GM23338 (cell line): ENCODE measurements at regions not wholly inside any gene's neighbourhood (a gene's known extent, or its start where the extent isn't known, plus 50 kb on each side); places are given as distances from the start of the nearest gene placed in this dataset.

Source experiments
- ATAC-seq: fragments of 200-7000 bp; cut with Tn5 transposase; 3 replicates; pipeline ENCODE4 v1.9.1; 2020
- DNase-seq: peaks from one replicate; pipeline ENCODE4 v3.0.0-alpha.2; 2015; ENCODE audit warnings: low spot score
- H2AFZ ChIP-seq: fragments of 200-600 bp; sonication (generic); 2 replicates; pipeline ENCODE4 v1.8.0; 2016; ENCODE audit warnings: antibody characterized with exemption, mild to moderate bottlenecking, moderate library complexity
- H3F3A ChIP-seq: fragments of 200-600 bp; sonication (generic); replicated peaks from 2 replicates; pipeline ENCODE4 v1.8.0; 2017; ENCODE audit warnings: antibody characterized with exemption, mixed run types, low read depth
- H3K27ac ChIP-seq: fragments of 200-600 bp; sonication (generic); 2 replicates; pipeline ENCODE4 v1.6.1; 2016; ENCODE audit warnings: low read depth
- H3K27me3 ChIP-seq: fragments of 200-600 bp; sonication (generic); 2 replicates; pipeline ENCODE4 v1.8.0; 2016; ENCODE audit warnings: mild to moderate bottlenecking, mixed run types, moderate library complexity; ENCODE audit not compliant: insufficient read depth
- H3K36me3 ChIP-seq: fragments of 200-600 bp; sonication (generic); 2 replicates; pipeline ENCODE4 v1.8.0; 2016; ENCODE audit warnings: mild to moderate bottlenecking; ENCODE audit not compliant: insufficient read depth
- H3K4me1 ChIP-seq: fragments of 200-600 bp; sonication (generic); 2 replicates; pipeline ENCODE4 v1.8.0; 2016; ENCODE audit warnings: mild to moderate bottlenecking, moderate library complexity; ENCODE audit not compliant: insufficient read depth
- H3K4me2 ChIP-seq: fragments of 200-600 bp; sonication (generic); 2 replicates; pipeline ENCODE4 v1.7.1; 2017; ENCODE audit warnings: mixed run types
- H3K4me3 ChIP-seq: fragments of 200-600 bp; sonication (generic); 2 replicates; pipeline ENCODE4 v1.6.1; 2016; ENCODE audit warnings: mixed run types
- H3K79me2 ChIP-seq: fragments of 200-600 bp; sonication (generic); replicated peaks from 2 replicates; pipeline ENCODE4 v1.8.0; 2017; ENCODE audit warnings: mild to moderate bottlenecking; ENCODE audit not compliant: insufficient read depth
- H3K9me2 ChIP-seq: fragments of 200-600 bp; sonication (generic); 2 replicates; pipeline ENCODE4 v1.8.0; 2017; ENCODE audit not compliant: insufficient read depth
- H4K20me1 ChIP-seq: fragments of 200-600 bp; sonication (generic); replicated peaks from 2 replicates; pipeline ENCODE4 v1.8.0; 2017; ENCODE audit warnings: mild to moderate bottlenecking; ENCODE audit not compliant: insufficient read depth
- H3K27ac Mint-ChIP-seq: 2 replicates; pipeline ENCODE4 v1.8.0; 2020; ENCODE audit warnings: inconsistent platforms, mild to moderate bottlenecking, moderate library complexity, mixed read lengths
- H3K27me3 Mint-ChIP-seq: 3 replicates; pipeline ENCODE4 v1.8.0; 2022; ENCODE audit warnings: low read depth, mild to moderate bottlenecking, moderate library complexity, mixed read lengths, inconsistent platforms; ENCODE audit not compliant: insufficient read depth, poor library complexity
- H3K36me3 Mint-ChIP-seq: 3 replicates; pipeline ENCODE4 v1.8.0; 2021; ENCODE audit warnings: low read depth, mild to moderate bottlenecking, inconsistent platforms, moderate library complexity, mixed read lengths
- H3K4me1 Mint-ChIP-seq: 3 replicates; pipeline ENCODE4 v1.8.0; 2020; ENCODE audit warnings: mild to moderate bottlenecking, inconsistent platforms, mixed read lengths
- H3K4me3 Mint-ChIP-seq: 3 replicates; pipeline ENCODE4 v1.8.0; 2021; ENCODE audit warnings: moderate library complexity, mild to moderate bottlenecking, inconsistent platforms, mixed read lengths
- H3K9me3 Mint-ChIP-seq: 3 replicates; pipeline ENCODE4 v1.8.0; 2020; ENCODE audit warnings: moderate library complexity, mild to moderate bottlenecking, inconsistent platforms, mixed read lengths
- CREB1 ChIP-seq: fragments of 250-450 bp; sonication (Bioruptor Pico); IDR thresholded peaks from 2 replicates; pipeline ENCODE4 v1.5.0; 2020; ENCODE audit warnings: low read depth, mild to moderate bottlenecking, moderate library complexity
- EZH2 ChIP-seq: fragments of 200-600 bp; sonication (generic); IDR thresholded peaks from one replicate; pipeline ENCODE4 v1.8.0; 2017; ENCODE audit warnings: antibody characterized with exemption, mild to moderate bottlenecking, low read depth; ENCODE audit not compliant: unreplicated experiment
- EZH2phosphoT487 ChIP-seq: fragments of 200-600 bp; sonication (generic); IDR thresholded peaks from one replicate; pipeline ENCODE4 v1.8.1; 2018; ENCODE audit warnings: antibody characterized with exemption; ENCODE audit not compliant: unreplicated experiment
- JUNB ChIP-seq: IDR thresholded peaks from one replicate; pipeline ENCODE4 v1.6.1; 2016; ENCODE audit warnings: antibody characterized with exemption; ENCODE audit not compliant: unreplicated experiment
- NANOG ChIP-seq: IDR thresholded peaks from 2 replicates; pipeline ENCODE4 v1.6.1; 2016; ENCODE audit warnings: antibody characterized with exemption, borderline replicate concordance
- POLR2AphosphoS5 ChIP-seq: IDR thresholded peaks from 2 replicates; pipeline ENCODE4 v1.6.1; 2016; ENCODE audit warnings: antibody characterized with exemption, low read depth
- STAT1 ChIP-seq: IDR thresholded peaks from one replicate; pipeline ENCODE4 v1.6.1; 2016; ENCODE audit warnings: antibody characterized with exemption; ENCODE audit not compliant: unreplicated experiment
- ZNF114 ChIP-seq: fragments of 250-450 bp; sonication (Bioruptor Pico); IDR thresholded peaks from 2 replicates; pipeline ENCODE4 v1.5.0; 2020; ENCODE audit warnings: mild to moderate bottlenecking, moderate library complexity
- ZNF331 ChIP-seq: fragments of 250-450 bp; sonication (Bioruptor Pico); IDR thresholded peaks from 2 replicates; pipeline ENCODE4 v1.5.0; 2020; ENCODE audit warnings: low read depth, mild to moderate bottlenecking, moderate library complexity
- TF ChIP-seq, protein P1 (sequence below): fragments of 250-450 bp; sonication (Bioruptor Pico); IDR thresholded peaks from 2 replicates; pipeline ENCODE4 v1.5.0; 2020; ENCODE audit warnings: mild to moderate bottlenecking, moderate library complexity
- TF ChIP-seq, protein P2 (sequence below): IDR thresholded peaks from 2 replicates; pipeline ENCODE4 v1.6.1; 2016; ENCODE audit warnings: antibody characterized with exemption
- TF ChIP-seq, protein P3 (sequence below): IDR thresholded peaks from one replicate; pipeline ENCODE4 v1.6.1; 2018; ENCODE audit warnings: antibody characterized with exemption; ENCODE audit not compliant: unreplicated experiment
- TF ChIP-seq, protein P4 (sequence below), 2 experiments: fragments of 200-600 bp in 1 of 2; sonication (generic) in 1 of 2; conservative IDR thresholded peaks; 2 replicates each; pipeline versions ENCODE4 v1.5.1 to v1.6.1; 2016 to 2017; ENCODE audit warnings: antibody characterized with exemption in 2 of 2, low read depth in 2 of 2, mild to moderate bottlenecking in 2 of 2, moderate library complexity in 1 of 2

DNA sequence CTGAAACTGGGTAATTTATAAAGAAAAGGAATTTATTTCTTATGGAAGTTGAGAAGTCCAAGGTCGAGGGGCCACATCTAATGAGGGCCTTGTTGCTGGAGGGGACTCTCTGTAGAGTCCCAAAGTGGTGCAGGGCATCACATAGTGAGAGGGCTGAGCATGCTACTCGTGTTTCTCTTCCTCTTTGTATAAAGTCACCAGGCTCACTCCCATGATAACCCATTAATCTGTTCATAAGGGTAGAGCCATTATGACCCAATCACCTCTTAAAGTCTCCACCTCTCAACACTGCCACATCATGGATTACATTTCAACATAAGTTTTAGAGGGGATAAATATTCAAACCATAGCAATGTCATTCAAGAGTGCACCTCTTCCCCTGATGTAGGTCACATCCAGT lies 79.1 kb upstream of the ATP2B1 start:
- no peak for ATAC-seq
- H3K36me3 Mint-ChIP-seq, result peaks cover 18% of the 10 kb centered on the region
- Histone ChIP-seq H3K79me2 (no peaks in the 10 kb centered on the region), H4K20me1 (no peaks in the 10 kb centered on the region), H3F3A (no peaks in the 10 kb centered on the region), H3K36me3 (no peaks in the 10 kb centered on the region), H3K4me2 (no peak overlapping the region), H3K4me3 (no peak overlapping the region), H3K9me2 (no peaks in the 10 kb centered on the region), H2AFZ (no peak overlapping the region), H3K27ac (no peak overlapping the region), H3K27me3 (no peaks in the 10 kb centered on the region), H3K4me1 (no peaks in the 10 kb centered on the region)
- no peak overlapping the region for H3K27ac Mint-ChIP-seq
- H3K9me3 Mint-ChIP-seq, result peaks cover 29% of the 10 kb centered on the region
- H3K27me3 Mint-ChIP-seq, result no peaks in the 10 kb centered on the region
- H3K4me3 Mint-ChIP-seq, result no peak overlapping the region
- no peak for TF ChIP-seq EZH2phosphoT487
- no peak for TF ChIP-seq POLR2AphosphoS5
- TF ChIP-seq, protein P1, sequence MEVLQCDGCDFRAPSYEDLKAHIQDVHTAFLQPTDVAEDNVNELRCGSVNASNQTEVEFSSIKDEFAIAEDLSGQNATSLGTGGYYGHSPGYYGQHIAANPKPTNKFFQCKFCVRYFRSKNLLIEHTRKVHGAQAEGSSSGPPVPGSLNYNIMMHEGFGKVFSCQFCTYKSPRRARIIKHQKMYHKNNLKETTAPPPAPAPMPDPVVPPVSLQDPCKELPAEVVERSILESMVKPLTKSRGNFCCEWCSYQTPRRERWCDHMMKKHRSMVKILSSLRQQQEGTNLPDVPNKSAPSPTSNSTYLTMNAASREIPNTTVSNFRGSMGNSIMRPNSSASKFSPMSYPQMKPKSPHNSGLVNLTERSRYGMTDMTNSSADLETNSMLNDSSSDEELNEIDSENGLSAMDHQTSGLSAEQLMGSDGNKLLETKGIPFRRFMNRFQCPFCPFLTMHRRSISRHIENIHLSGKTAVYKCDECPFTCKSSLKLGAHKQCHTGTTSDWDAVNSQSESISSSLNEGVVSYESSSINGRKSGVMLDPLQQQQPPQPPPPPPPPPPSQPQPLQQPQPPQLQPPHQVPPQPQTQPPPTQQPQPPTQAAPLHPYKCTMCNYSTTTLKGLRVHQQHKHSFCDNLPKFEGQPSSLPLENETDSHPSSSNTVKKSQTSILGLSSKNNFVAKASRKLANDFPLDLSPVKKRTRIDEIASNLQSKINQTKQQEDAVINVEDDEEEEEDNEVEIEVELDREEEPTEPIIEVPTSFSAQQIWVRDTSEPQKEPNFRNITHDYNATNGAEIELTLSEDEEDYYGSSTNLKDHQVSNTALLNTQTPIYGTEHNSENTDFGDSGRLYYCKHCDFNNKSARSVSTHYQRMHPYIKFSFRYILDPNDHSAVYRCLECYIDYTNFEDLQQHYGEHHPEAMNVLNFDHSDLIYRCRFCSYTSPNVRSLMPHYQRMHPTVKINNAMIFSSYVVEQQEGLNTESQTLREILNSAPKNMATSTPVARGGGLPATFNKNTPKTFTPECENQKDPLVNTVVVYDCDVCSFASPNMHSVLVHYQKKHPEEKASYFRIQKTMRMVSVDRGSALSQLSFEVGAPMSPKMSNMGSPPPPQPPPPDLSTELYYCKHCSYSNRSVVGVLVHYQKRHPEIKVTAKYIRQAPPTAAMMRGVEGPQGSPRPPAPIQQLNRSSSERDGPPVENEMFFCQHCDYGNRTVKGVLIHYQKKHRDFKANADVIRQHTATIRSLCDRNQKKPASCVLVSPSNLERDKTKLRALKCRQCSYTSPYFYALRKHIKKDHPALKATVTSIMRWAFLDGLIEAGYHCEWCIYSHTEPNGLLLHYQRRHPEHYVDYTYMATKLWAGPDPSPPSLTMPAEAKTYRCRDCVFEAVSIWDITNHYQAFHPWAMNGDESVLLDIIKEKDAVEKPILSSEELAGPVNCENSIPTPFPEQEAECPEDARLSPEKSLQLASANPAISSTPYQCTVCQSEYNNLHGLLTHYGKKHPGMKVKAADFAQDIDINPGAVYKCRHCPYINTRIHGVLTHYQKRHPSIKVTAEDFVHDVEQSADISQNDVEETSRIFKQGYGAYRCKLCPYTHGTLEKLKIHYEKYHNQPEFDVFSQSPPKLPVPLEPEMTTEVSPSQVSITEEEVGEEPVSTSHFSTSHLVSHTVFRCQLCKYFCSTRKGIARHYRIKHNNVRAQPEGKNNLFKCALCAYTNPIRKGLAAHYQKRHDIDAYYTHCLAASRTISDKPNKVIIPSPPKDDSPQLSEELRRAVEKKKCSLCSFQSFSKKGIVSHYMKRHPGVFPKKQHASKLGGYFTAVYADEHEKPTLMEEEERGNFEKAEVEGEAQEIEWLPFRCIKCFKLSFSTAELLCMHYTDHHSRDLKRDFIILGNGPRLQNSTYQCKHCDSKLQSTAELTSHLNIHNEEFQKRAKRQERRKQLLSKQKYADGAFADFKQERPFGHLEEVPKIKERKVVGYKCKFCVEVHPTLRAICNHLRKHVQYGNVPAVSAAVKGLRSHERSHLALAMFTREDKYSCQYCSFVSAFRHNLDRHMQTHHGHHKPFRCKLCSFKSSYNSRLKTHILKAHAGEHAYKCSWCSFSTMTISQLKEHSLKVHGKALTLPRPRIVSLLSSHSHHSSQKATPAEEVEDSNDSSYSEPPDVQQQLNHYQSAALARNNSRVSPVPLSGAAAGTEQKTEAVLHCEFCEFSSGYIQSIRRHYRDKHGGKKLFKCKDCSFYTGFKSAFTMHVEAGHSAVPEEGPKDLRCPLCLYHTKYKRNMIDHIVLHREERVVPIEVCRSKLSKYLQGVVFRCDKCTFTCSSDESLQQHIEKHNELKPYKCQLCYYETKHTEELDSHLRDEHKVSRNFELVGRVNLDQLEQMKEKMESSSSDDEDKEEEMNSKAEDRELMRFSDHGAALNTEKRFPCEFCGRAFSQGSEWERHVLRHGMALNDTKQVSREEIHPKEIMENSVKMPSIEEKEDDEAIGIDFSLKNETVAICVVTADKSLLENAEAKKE (CRISPR knock-in tag), result no peak
- TF ChIP-seq ZNF114 (CRISPR knock-in tag), result no peak
- no peak for TF ChIP-seq NANOG
- TF ChIP-seq CREB1 (CRISPR knock-in tag), result no peak
- TF ChIP-seq, protein P2, sequence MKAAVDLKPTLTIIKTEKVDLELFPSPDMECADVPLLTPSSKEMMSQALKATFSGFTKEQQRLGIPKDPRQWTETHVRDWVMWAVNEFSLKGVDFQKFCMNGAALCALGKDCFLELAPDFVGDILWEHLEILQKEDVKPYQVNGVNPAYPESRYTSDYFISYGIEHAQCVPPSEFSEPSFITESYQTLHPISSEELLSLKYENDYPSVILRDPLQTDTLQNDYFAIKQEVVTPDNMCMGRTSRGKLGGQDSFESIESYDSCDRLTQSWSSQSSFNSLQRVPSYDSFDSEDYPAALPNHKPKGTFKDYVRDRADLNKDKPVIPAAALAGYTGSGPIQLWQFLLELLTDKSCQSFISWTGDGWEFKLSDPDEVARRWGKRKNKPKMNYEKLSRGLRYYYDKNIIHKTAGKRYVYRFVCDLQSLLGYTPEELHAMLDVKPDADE, result no peak
- no peak for TF ChIP-seq STAT1
- TF ChIP-seq ZNF331 (CRISPR knock-in tag), result no peak
- TF ChIP-seq, protein P3, sequence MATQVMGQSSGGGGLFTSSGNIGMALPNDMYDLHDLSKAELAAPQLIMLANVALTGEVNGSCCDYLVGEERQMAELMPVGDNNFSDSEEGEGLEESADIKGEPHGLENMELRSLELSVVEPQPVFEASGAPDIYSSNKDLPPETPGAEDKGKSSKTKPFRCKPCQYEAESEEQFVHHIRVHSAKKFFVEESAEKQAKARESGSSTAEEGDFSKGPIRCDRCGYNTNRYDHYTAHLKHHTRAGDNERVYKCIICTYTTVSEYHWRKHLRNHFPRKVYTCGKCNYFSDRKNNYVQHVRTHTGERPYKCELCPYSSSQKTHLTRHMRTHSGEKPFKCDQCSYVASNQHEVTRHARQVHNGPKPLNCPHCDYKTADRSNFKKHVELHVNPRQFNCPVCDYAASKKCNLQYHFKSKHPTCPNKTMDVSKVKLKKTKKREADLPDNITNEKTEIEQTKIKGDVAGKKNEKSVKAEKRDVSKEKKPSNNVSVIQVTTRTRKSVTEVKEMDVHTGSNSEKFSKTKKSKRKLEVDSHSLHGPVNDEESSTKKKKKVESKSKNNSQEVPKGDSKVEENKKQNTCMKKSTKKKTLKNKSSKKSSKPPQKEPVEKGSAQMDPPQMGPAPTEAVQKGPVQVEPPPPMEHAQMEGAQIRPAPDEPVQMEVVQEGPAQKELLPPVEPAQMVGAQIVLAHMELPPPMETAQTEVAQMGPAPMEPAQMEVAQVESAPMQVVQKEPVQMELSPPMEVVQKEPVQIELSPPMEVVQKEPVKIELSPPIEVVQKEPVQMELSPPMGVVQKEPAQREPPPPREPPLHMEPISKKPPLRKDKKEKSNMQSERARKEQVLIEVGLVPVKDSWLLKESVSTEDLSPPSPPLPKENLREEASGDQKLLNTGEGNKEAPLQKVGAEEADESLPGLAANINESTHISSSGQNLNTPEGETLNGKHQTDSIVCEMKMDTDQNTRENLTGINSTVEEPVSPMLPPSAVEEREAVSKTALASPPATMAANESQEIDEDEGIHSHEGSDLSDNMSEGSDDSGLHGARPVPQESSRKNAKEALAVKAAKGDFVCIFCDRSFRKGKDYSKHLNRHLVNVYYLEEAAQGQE, result no peak
- no peak for TF ChIP-seq EZH2
- TF ChIP-seq, protein P4, sequence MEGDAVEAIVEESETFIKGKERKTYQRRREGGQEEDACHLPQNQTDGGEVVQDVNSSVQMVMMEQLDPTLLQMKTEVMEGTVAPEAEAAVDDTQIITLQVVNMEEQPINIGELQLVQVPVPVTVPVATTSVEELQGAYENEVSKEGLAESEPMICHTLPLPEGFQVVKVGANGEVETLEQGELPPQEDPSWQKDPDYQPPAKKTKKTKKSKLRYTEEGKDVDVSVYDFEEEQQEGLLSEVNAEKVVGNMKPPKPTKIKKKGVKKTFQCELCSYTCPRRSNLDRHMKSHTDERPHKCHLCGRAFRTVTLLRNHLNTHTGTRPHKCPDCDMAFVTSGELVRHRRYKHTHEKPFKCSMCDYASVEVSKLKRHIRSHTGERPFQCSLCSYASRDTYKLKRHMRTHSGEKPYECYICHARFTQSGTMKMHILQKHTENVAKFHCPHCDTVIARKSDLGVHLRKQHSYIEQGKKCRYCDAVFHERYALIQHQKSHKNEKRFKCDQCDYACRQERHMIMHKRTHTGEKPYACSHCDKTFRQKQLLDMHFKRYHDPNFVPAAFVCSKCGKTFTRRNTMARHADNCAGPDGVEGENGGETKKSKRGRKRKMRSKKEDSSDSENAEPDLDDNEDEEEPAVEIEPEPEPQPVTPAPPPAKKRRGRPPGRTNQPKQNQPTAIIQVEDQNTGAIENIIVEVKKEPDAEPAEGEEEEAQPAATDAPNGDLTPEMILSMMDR (conservative IDR thresholded peaks at IDR 0.05; ENCODE audit: low read depth in 2 of 2), result no peak
- TF ChIP-seq JUNB, result no peak
- H3K4me1 Mint-ChIP-seq, result no peaks in the 10 kb centered on the region
- no peak for DNase-seq
